ENCODE measurements at regions not wholly inside any gene's neighbourhood (a gene's known extent, or its start where the extent isn't known, plus 50 kb on each side); places are given as distances from the start of the nearest gene placed in this dataset.

GRCh38 chr11:87555101-87555500 lies 517.4 kb downstream of the TMEM135 start:
- TF ChIP-seq CTCF (conservative IDR thresholded peaks at IDR 0.05; ENCODE audit: low read length) = no peak
- TF ChIP-seq EZH2phosphoT487 (IDR thresholded peaks at IDR 0.05; ENCODE audit: borderline replicate concordance) = no peak
